Fibroblast of the aortic adventitia (primary cell): ENCODE measurements at regions not wholly inside any gene's neighbourhood (a gene's known extent, or its start where the extent isn't known, plus 50 kb on each side); places are given as distances from the start of the nearest gene placed in this dataset.

ENCODE experiments used
- DNase-seq: peaks from one replicate; pipeline ENCODE4 v3.0.0-alpha.2; 2010; ENCODE audit warnings: low read depth
- H3K4me3 ChIP-seq: 2 replicates; pipeline ENCODE4 v1.5.1; 2011; ENCODE audit warnings: low read depth, mild to moderate bottlenecking, control low read depth, low read length, moderate library complexity
- TF ChIP-seq, protein P1 (sequence below): IDR thresholded peaks from 2 replicates; pipeline ENCODE4 v1.5.1; 2011; ENCODE audit warnings: mild to moderate bottlenecking, low read length, control low read depth, inconsistent platforms; ENCODE audit not compliant: insufficient read depth

GRCh38 chr1:187960125-187960638 is 1131.4 kb downstream of the PLA2G4A start:
- no peak for DNase-seq
- TF ChIP-seq, protein P1, sequence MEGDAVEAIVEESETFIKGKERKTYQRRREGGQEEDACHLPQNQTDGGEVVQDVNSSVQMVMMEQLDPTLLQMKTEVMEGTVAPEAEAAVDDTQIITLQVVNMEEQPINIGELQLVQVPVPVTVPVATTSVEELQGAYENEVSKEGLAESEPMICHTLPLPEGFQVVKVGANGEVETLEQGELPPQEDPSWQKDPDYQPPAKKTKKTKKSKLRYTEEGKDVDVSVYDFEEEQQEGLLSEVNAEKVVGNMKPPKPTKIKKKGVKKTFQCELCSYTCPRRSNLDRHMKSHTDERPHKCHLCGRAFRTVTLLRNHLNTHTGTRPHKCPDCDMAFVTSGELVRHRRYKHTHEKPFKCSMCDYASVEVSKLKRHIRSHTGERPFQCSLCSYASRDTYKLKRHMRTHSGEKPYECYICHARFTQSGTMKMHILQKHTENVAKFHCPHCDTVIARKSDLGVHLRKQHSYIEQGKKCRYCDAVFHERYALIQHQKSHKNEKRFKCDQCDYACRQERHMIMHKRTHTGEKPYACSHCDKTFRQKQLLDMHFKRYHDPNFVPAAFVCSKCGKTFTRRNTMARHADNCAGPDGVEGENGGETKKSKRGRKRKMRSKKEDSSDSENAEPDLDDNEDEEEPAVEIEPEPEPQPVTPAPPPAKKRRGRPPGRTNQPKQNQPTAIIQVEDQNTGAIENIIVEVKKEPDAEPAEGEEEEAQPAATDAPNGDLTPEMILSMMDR: no peak
- no peak overlapping the region for H3K4me3 ChIP-seq

DNA sequence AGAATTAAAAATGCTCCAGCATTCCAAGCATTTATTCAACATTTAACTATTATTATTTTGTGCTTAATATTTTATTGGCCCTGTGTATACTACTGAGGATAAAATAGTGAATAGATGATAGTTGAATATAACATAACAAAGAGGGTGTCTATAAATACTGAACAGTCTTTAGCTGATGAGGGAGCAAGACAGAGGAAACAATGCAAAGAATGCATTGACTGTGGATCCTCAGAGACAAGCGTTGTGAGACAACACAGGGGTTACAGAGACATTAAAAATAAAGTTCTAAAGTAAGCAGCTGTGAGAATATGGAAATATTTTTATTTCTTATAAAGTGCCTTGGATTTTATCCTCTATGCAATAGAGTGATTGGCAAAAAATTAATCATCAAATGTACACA is 1133.1 kb downstream of the PLA2G4A start:
- TF ChIP-seq, protein P1: no peak
- no peak for DNase-seq
- no peak overlapping the region for H3K4me3 ChIP-seq

- TF ChIP-seq, protein P1: no peak
- no peak overlapping the region for H3K4me3 ChIP-seq
- no peak for DNase-seq
These were observed 1143.1 kb downstream of the PLA2G4A start for GRCh38 chr1:187971851-187972250.

- TF ChIP-seq, protein P1: no peak
- DNase-seq: no peak
- no peak overlapping the region for H3K4me3 ChIP-seq
These were observed 1148.5 kb downstream of the PLA2G4A start for GRCh38 chr1:187977298-187977697.

DNA sequence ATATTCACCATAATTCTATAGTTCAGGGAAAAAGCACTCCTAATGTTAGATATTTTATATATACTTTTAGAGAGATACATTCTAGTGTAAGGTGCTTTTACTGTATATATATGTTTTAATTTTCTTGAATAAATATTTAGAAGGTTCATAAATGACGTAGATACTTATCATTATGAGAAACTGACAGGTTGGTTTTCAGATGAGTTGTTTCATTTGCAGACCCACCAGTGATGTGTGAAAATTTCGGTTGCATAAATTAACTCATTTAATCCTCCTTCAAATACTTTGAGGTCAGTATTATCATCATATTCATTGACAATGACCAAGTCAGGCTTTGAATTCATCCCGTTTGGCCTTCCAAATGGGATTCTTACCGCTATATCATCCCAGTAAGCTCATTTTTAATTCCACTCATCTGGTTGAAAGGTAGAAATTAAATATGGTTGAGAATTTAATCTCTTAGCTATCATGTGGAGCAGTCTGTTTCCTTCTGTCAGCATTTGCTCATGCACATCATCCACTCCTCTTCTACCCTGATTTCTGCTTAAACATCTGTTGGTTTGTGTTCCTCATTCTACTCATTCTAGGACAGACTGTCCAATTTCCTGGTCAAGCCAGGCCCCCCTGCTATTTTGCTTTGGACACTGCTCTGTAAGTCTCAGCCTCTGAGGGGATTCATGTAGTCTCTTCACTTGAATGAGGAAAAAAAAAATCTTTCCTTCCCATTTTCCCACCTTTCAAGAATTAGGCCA is 1156.6 kb downstream of the PLA2G4A start:
- TF ChIP-seq, protein P1: no peak
- no peak for DNase-seq
- no peak overlapping the region for H3K4me3 ChIP-seq

GRCh38 chr1:187985897-187986654 is 1157.3 kb downstream of the PLA2G4A start:
- H3K4me3 ChIP-seq: no peak overlapping the region
- TF ChIP-seq, protein P1: no peak
- DNase-seq: no peak
